HUES48 (cell line): ENCODE measurements at regions not wholly inside any gene's neighbourhood (a gene's known extent, or its start where the extent isn't known, plus 50 kb on each side); places are given as distances from the start of the nearest gene placed in this dataset.

ENCODE experiments used
- H3K27ac ChIP-seq: one replicate; pipeline ENCODE4 v1.7.0; 2013; ENCODE audit warnings: low read depth, low read length, inconsistent platforms
- H3K27me3 ChIP-seq: 2 replicates; pipeline ENCODE4 v1.6.1; 2013; ENCODE audit warnings: mild to moderate bottlenecking, low read length; ENCODE audit not compliant: control insufficient read depth, insufficient read depth
- H3K36me3 ChIP-seq: 2 replicates; pipeline ENCODE4 v1.6.1; 2013; ENCODE audit warnings: low read length; ENCODE audit not compliant: control insufficient read depth, insufficient read depth
- H3K4me1 ChIP-seq: 2 replicates; pipeline ENCODE4 v1.6.1; 2013; ENCODE audit warnings: mild to moderate bottlenecking, low read length; ENCODE audit not compliant: control insufficient read depth, insufficient read depth
- H3K4me3 ChIP-seq: 2 replicates; pipeline ENCODE4 v1.5.1; 2013; ENCODE audit warnings: mild to moderate bottlenecking, low read depth, low read length
- H3K9ac ChIP-seq: 2 replicates; pipeline ENCODE4 v1.6.1; 2013; ENCODE audit warnings: mild to moderate bottlenecking, low read depth, low read length, moderate library complexity
- H3K9me3 ChIP-seq: 2 replicates; pipeline ENCODE4 v1.6.1; 2013; ENCODE audit warnings: low read length; ENCODE audit not compliant: control insufficient read depth, insufficient read depth

- peaks cover 13% of the 10 kb centered on the region for H3K4me1 ChIP-seq
- H3K27me3 ChIP-seq, result no peaks in the 10 kb centered on the region
- H3K4me3 ChIP-seq, result no peak overlapping the region
- no peak overlapping the region for H3K27ac ChIP-seq
- H3K9me3 ChIP-seq, result no peaks in the 10 kb centered on the region
- no peaks in the 10 kb centered on the region for H3K36me3 ChIP-seq
- no peak overlapping the region for H3K9ac ChIP-seq
Measured at GRCh38 chr6:87938287-87938686, 109.4 kb upstream of the SPACA1 start.

GRCh38 chr6:87936065-87936464 lies 111.6 kb upstream of the SPACA1 start:
- Histone ChIP-seq H3K4me3 (no peak overlapping the region), H3K4me1 (peaks cover 26% of the 10 kb centered on the region), H3K9me3 (no peaks in the 10 kb centered on the region), H3K27me3 (no peaks in the 10 kb centered on the region), H3K9ac (no peak overlapping the region), H3K27ac (no peak overlapping the region), H3K36me3 (no peaks in the 10 kb centered on the region)

GRCh38 chr6:87935196-87935595 lies 112.4 kb upstream of the SPACA1 start:
- no peaks in the 10 kb centered on the region for H3K9me3 ChIP-seq
- H3K9ac ChIP-seq, result no peak overlapping the region
- H3K27me3 ChIP-seq, result no peaks in the 10 kb centered on the region
- peaks cover 28% of the 10 kb centered on the region for H3K4me1 ChIP-seq
- H3K36me3 ChIP-seq, result no peaks in the 10 kb centered on the region
- H3K27ac ChIP-seq, result no peak overlapping the region
- no peak overlapping the region for H3K4me3 ChIP-seq

- no peaks in the 10 kb centered on the region for H3K27me3 ChIP-seq
- H3K4me1 ChIP-seq, result peaks cover 18% of the 10 kb centered on the region
- H3K27ac ChIP-seq, result peak overlapping the region; percentile 22
- no peak overlapping the region for H3K4me3 ChIP-seq
- H3K9me3 ChIP-seq, result no peaks in the 10 kb centered on the region
- no peaks in the 10 kb centered on the region for H3K36me3 ChIP-seq
- no peak overlapping the region for H3K9ac ChIP-seq
Measured at GRCh38 chr6:87932361-87932760, 115.3 kb upstream of the SPACA1 start.

- no peaks in the 10 kb centered on the region for H3K36me3 ChIP-seq
- H3K27me3 ChIP-seq, result no peaks in the 10 kb centered on the region
- no peak overlapping the region for H3K4me3 ChIP-seq
- H3K9ac ChIP-seq, result no peak overlapping the region
- no peak overlapping the region for H3K27ac ChIP-seq
- H3K4me1 ChIP-seq, result peaks cover 18% of the 10 kb centered on the region
- H3K9me3 ChIP-seq, result no peaks in the 10 kb centered on the region
Measured at GRCh38 chr6:87929843-87930288, 117.8 kb upstream of the SPACA1 start.

- H3K9me3 ChIP-seq, result no peaks in the 10 kb centered on the region
- H3K4me3 ChIP-seq, result no peak overlapping the region
- H3K36me3 ChIP-seq, result no peaks in the 10 kb centered on the region
- peaks cover 5% of the 10 kb centered on the region; the same call in 1 of the 2 replicates for H3K4me1 ChIP-seq
- no peak overlapping the region for H3K27ac ChIP-seq
- no peaks in the 10 kb centered on the region for H3K27me3 ChIP-seq
- no peak overlapping the region for H3K9ac ChIP-seq
Measured at GRCh38 chr6:87926687-87927086, 121.0 kb upstream of the SPACA1 start.

- no peak overlapping the region for H3K4me3 ChIP-seq
- H3K4me1 ChIP-seq, result peaks cover 5% of the 10 kb centered on the region; the same call in 1 of the 2 replicates
- no peak overlapping the region for H3K9ac ChIP-seq
- H3K27ac ChIP-seq, result no peak overlapping the region
- no peaks in the 10 kb centered on the region for H3K36me3 ChIP-seq
- H3K9me3 ChIP-seq, result no peaks in the 10 kb centered on the region
- no peaks in the 10 kb centered on the region for H3K27me3 ChIP-seq
Measured at GRCh38 chr6:87926072-87926471, 121.6 kb upstream of the SPACA1 start.

GRCh38 chr6:87925373-87926060 lies 122.1 kb upstream of the SPACA1 start:
- Histone ChIP-seq H3K36me3 (no peaks in the 10 kb centered on the region), H3K9ac (no peak overlapping the region), H3K4me1 (peaks cover 5% of the 10 kb centered on the region; the same call in 1 of the 2 replicates), H3K27me3 (no peaks in the 10 kb centered on the region), H3K4me3 (no peak overlapping the region), H3K9me3 (no peaks in the 10 kb centered on the region), H3K27ac (no peak overlapping the region)

GRCh38 chr6:87923389-87924050 lies 124.1 kb upstream of the SPACA1 start:
- Histone ChIP-seq H3K9ac (no peak overlapping the region), H3K9me3 (no peaks in the 10 kb centered on the region)

GRCh38 chr6:87922947-87923330 lies 124.7 kb upstream of the SPACA1 start:
- no peaks in the 10 kb centered on the region for H3K36me3 ChIP-seq
- H3K27me3 ChIP-seq, result no peaks in the 10 kb centered on the region
- no peak overlapping the region for H3K27ac ChIP-seq
- H3K4me3 ChIP-seq, result no peak overlapping the region
- no peak overlapping the region for H3K9ac ChIP-seq
- peaks cover 14% of the 10 kb centered on the region; the same call in 1 of the 2 replicates for H3K4me1 ChIP-seq
- H3K9me3 ChIP-seq, result no peaks in the 10 kb centered on the region

More at GRCh38 chr6:87923389-87924050, 124.1 kb upstream of the SPACA1 start:
- no peaks in the 10 kb centered on the region for H3K36me3 ChIP-seq
- peaks cover 10% of the 10 kb centered on the region; the same call in 1 of the 2 replicates for H3K4me1 ChIP-seq
- no peak overlapping the region for H3K27ac ChIP-seq
- H3K27me3 ChIP-seq, result no peaks in the 10 kb centered on the region
- H3K4me3 ChIP-seq, result no peak overlapping the region

- no peak overlapping the region for H3K27ac ChIP-seq
Measured at GRCh38 chr6:87922196-87922946, 125.3 kb upstream of the SPACA1 start.

More at GRCh38 chr6:87922196-87922946, 125.3 kb upstream of the SPACA1 start:
- Histone ChIP-seq H3K36me3 (no peaks in the 10 kb centered on the region), H3K4me3 (no peak overlapping the region), H3K27me3 (no peaks in the 10 kb centered on the region), H3K9ac (no peak overlapping the region), H3K9me3 (no peaks in the 10 kb centered on the region), H3K4me1 (peaks cover 14% of the 10 kb centered on the region; the same call in 1 of the 2 replicates)
